Lung (tissue), 11 donors: ENCODE measurements at regions not wholly inside any gene's neighbourhood (a gene's known extent, or its start where the extent isn't known, plus 50 kb on each side); places are given as distances from the start of the nearest gene placed in this dataset.

Experiments used
- ATAC-seq: fragments of 200-7000 bp; cut with Tn5 transposase; one replicate; pipeline ENCODE4 v1.9.1; 2020; ENCODE audit warnings: moderate number of reproducible peaks; ENCODE audit not compliant: insufficient read depth, low FRiP score
- DNase-seq, 3 donors: peaks; one replicate each; pipeline ENCODE4 v3.0.0-alpha.2; 2013 to 2017
- H3K27ac ChIP-seq, 2 donors: one replicate each; pipeline ENCODE4 v1.5.1; 2013; ENCODE audit warnings: mild to moderate bottlenecking in 2 of 2, moderate library complexity in 2 of 2, control low read depth in 1 of 2, inconsistent platforms in 1 of 2, low read depth in 1 of 2, low read length in 1 of 2
- H3K27me3 ChIP-seq, 3 donors: one replicate each; pipeline ENCODE4 v1.5.1; 2013; ENCODE audit warnings: low read length in 2 of 3; ENCODE audit not compliant: control insufficient read depth in 3 of 3, insufficient read depth in 3 of 3
- H3K36me3 ChIP-seq, 4 donors: one replicate each; pipeline ENCODE4 v1.5.1; 2013; ENCODE audit warnings: low read length in 4 of 4, mild to moderate bottlenecking in 1 of 4, moderate library complexity in 1 of 4; ENCODE audit not compliant: control insufficient read depth in 4 of 4, insufficient read depth in 4 of 4
- H3K4me1 ChIP-seq, 5 donors: one replicate each; pipeline ENCODE4 v1.5.1; 2013; ENCODE audit warnings: low read length in 5 of 5, mild to moderate bottlenecking in 2 of 5, moderate library complexity in 1 of 5; ENCODE audit not compliant: control insufficient read depth in 5 of 5, insufficient read depth in 5 of 5
- H3K4me3 ChIP-seq: one replicate; pipeline ENCODE4 v1.5.1; 2013; ENCODE audit warnings: mild to moderate bottlenecking, control low read depth, moderate library complexity
- H3K9ac ChIP-seq, 2 donors: one replicate each; pipeline ENCODE4 v1.5.1; 2013; ENCODE audit warnings: low read length in 2 of 2, control low read depth in 1 of 2; ENCODE audit not compliant: insufficient read depth in 1 of 2
- H3K9me3 ChIP-seq, 4 donors: one replicate each; pipeline ENCODE4 v1.5.1; 2013; ENCODE audit warnings: low read length in 3 of 4, mild to moderate bottlenecking in 1 of 4, moderate library complexity in 1 of 4; ENCODE audit not compliant: control insufficient read depth in 4 of 4, insufficient read depth in 3 of 4
- CTCF ChIP-seq: IDR thresholded peaks from 2 replicates; pipeline ENCODE4 v1.5.1; 2012; ENCODE audit warnings: mild to moderate bottlenecking; ENCODE audit errors: control extremely low read depth, extremely low read depth
- WGBS, 2 donors: extraction: QIAGEN DNeasy Blood & Tissue Kit; methylation state at CpG; one replicate each; pipeline ENCODE4 v1.1.7; 2013; 5-methylcytosine and 5-hydroxymethylcytosine counted together
- donor health status: control.
- donor health status: control.
- donor health status: Bipolar disorder and iron deficiency.
- donor health status: healthy.
- donor health status: DM: yes; HTN: yes; CAD: no.

- Histone ChIP-seq H3K27ac (no peak overlapping the region), H3K9ac (no peak overlapping the region), H3K36me3 (no peaks in the 10 kb centered on the region), H3K4me3 (no peak overlapping the region), H3K9me3 (no peaks in the 10 kb centered on the region), H3K4me1 (no peaks in the 10 kb centered on the region), H3K27me3 (no peaks in the 10 kb centered on the region)
- no peak for DNase-seq
- no peak for TF ChIP-seq CTCF
- ATAC-seq, result no peak
- 21 to 58% methylated on average over 1 of the region's 1 CpG for WGBS, 2 donors
Measured at GRCh38 chr9:73996844-73997243, 500.3 kb upstream of the RORB start.

GRCh38 chr9:74001382-74001781 lies 495.8 kb upstream of the RORB start:
- H3K9ac ChIP-seq, result no peak overlapping the region
- ATAC-seq (no peak), DNase-seq (no peak)
- no peak for TF ChIP-seq CTCF
- no peaks in the 10 kb centered on the region for H3K4me1 ChIP-seq
- H3K27ac ChIP-seq, result no peak overlapping the region
- no peaks in the 10 kb centered on the region for H3K27me3 ChIP-seq
- no peaks in the 10 kb centered on the region for H3K36me3 ChIP-seq
- 53 to 61% methylated on average over 2 of the region's 2 CpGs for WGBS, 2 donors
- H3K9me3 ChIP-seq, result no peaks in the 10 kb centered on the region
- no peak overlapping the region for H3K4me3 ChIP-seq

- WGBS, 2 donors, result 81 to 90% methylated on average over 2 of the region's 2 CpGs
- H3K27ac ChIP-seq, result no peak overlapping the region
Measured at GRCh38 chr9:74006935-74007334, 490.2 kb upstream of the RORB start.

More at GRCh38 chr9:74006935-74007334, 490.2 kb upstream of the RORB start:
- Histone ChIP-seq H3K27me3 (no peaks in the 10 kb centered on the region), H3K36me3 (no peaks in the 10 kb centered on the region), H3K4me3 (no peak overlapping the region), H3K9me3 (no peaks in the 10 kb centered on the region), H3K9ac (no peak overlapping the region), H3K4me1 (no peaks in the 10 kb centered on the region)
- ATAC-seq, result no peak
- DNase-seq, result no peak
- TF ChIP-seq CTCF, result no peak
